Lower leg skin (tissue), 4 donors: ENCODE measurements at regions not wholly inside any gene's neighbourhood (a gene's known extent, or its start where the extent isn't known, plus 50 kb on each side); places are given as distances from the start of the nearest gene placed in this dataset.

Source experiments
- DNase-seq, 2 donors: peaks; one replicate each; pipeline ENCODE4 v3.0.0-alpha.2; 2019; ENCODE audit warnings: low spot score in 2 of 2
- H3K4me3 ChIP-seq: fragments of 200-600 bp; sonication (generic); 2 replicates; pipeline ENCODE4 v1.5.1; 2017; ENCODE audit warnings: mild to moderate bottlenecking, low read depth; ENCODE audit not compliant: poor library complexity, severe bottlenecking
- POLR2A ChIP-seq, 2 donors: fragments of 450-650 bp; IDR thresholded peaks; one replicate each; pipeline ENCODE4 v1.6.1; 2016 to 2017; ENCODE audit warnings: antibody characterized with exemption in 2 of 2, mild to moderate bottlenecking in 1 of 2, moderate library complexity in 1 of 2
- WGBS, 2 donors: methylation state at CpG; one replicate each; pipeline ENCODE4 v1.1.5; 2018; 5-methylcytosine and 5-hydroxymethylcytosine counted together
- intact Hi-C: fragments of 100-400 bp; cut with DNase I; formaldehyde crosslinking; loops from one replicate; pipeline ENCODE4 v1.15.0; 2023; ENCODE audit warnings: low total_unique reads
- TF ChIP-seq, protein P1 (sequence below), 3 donors: fragments of 450-650 bp; IDR thresholded peaks; one replicate each; pipeline ENCODE4 v1.5.1; 2016; ENCODE audit warnings: antibody characterized with exemption in 3 of 3, mild to moderate bottlenecking in 3 of 3, moderate library complexity in 2 of 3

DNA sequence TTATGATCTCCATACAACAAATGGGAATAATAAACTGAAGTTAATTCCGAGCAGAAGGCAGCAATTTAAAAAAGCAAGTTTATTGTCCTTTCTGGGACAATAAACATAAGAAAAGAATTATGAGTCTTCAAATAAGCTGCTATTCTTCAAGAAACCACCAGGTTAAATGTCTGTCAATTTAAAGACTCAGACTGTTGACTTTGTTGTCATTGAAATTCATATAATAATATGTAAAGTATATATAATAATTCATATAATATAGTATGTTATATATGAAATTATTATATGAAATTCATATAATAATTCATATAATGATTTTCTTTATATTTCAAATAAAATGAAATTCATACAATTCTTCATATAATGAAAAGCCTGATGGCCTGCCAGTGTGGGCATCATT is 497.5 kb upstream of the RGMB start:
- TF ChIP-seq, protein P1, sequence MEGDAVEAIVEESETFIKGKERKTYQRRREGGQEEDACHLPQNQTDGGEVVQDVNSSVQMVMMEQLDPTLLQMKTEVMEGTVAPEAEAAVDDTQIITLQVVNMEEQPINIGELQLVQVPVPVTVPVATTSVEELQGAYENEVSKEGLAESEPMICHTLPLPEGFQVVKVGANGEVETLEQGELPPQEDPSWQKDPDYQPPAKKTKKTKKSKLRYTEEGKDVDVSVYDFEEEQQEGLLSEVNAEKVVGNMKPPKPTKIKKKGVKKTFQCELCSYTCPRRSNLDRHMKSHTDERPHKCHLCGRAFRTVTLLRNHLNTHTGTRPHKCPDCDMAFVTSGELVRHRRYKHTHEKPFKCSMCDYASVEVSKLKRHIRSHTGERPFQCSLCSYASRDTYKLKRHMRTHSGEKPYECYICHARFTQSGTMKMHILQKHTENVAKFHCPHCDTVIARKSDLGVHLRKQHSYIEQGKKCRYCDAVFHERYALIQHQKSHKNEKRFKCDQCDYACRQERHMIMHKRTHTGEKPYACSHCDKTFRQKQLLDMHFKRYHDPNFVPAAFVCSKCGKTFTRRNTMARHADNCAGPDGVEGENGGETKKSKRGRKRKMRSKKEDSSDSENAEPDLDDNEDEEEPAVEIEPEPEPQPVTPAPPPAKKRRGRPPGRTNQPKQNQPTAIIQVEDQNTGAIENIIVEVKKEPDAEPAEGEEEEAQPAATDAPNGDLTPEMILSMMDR (IDR thresholded peaks at IDR 0.05), result no peak
- no peak for TF ChIP-seq POLR2A (IDR thresholded peaks at IDR 0.05)
- no peak overlapping the region for H3K4me3 ChIP-seq
- no peak for DNase-seq
- intact Hi-C loops, result no loop called here
- 63 to 74% methylated on average over 1 of the region's 1 CpG for WGBS, 2 donors

DNA sequence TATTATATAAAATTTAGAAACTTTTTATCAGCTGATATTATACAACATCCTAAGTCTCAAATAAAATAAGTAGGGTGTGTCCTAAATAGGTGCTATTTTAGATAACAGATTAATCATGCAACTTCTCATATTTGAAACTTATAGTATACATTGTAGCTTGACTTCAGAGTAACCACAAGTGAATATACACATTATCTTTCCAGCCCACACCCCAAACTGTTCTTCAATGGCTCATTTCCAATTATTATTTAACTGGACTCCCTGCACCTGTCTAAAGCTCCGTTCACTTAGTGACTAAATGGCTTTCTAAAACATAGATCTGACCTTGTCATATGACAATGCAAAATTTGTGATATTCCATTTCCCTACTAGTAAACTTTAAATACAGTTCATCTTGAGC is 490.9 kb upstream of the RGMB start:
- WGBS, 2 donors, result 71 to 83% methylated on average over 1 of the region's 1 CpG
- no peak overlapping the region for H3K4me3 ChIP-seq
- DNase-seq, result no peak
- intact Hi-C loops, result no loop called here
- TF ChIP-seq, protein P1 (IDR thresholded peaks at IDR 0.05), result no peak
- no peak for TF ChIP-seq POLR2A (IDR thresholded peaks at IDR 0.05)

DNA sequence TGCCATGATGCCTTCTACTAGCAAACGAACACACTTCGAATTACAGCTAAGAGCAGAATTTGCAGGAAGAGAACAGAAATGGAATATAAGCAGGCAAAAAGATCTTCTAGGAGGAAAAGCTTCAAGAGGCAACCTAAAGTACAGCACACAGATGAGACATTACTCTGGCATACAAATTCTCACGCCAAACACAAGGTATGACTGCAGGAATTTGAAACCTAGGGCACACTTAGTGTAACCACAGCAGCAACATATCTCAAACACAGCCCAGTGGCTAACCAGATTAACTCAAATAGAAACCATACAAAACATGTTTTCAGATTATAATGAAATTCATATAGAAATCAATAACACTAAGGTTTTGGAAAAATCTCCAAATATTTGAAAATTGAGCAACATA is 481.0 kb upstream of the RGMB start:
- no peak for DNase-seq
- WGBS, 2 donors, result 90 to 95% methylated on average over 3 of the region's 3 CpGs
- intact Hi-C loops, result no loop called here
- no peak overlapping the region for H3K4me3 ChIP-seq
- no peak for TF ChIP-seq POLR2A (IDR thresholded peaks at IDR 0.05)
- TF ChIP-seq, protein P1 (IDR thresholded peaks at IDR 0.05), result no peak

DNA sequence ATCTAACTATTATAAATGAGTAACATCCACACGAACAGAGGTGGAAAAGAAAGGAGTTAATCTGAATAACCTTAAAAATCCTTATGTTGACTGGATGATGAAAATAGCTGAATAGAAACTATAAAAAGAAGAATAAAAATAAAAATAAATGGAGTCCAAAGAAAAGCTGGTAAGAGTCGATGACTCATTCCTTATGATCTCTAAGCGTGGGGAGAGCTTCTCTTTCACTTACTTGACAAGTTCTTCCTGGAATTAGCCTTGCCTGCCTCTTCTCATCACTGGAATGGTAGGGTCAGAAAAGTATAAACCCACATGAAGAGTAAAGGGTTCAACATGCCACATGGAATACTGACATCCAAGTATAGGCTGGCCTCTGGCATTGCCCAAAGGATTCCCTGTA is 477.0 kb upstream of the RGMB start:
- WGBS, 2 donors, result 52 to 59% methylated on average over 3 of the region's 3 CpGs
- DNase-seq, result no peak
- intact Hi-C loops, result no loop called here
- TF ChIP-seq POLR2A (IDR thresholded peaks at IDR 0.05), result no peak
- TF ChIP-seq, protein P1 (IDR thresholded peaks at IDR 0.05), result no peak
- no peak overlapping the region for H3K4me3 ChIP-seq

DNA sequence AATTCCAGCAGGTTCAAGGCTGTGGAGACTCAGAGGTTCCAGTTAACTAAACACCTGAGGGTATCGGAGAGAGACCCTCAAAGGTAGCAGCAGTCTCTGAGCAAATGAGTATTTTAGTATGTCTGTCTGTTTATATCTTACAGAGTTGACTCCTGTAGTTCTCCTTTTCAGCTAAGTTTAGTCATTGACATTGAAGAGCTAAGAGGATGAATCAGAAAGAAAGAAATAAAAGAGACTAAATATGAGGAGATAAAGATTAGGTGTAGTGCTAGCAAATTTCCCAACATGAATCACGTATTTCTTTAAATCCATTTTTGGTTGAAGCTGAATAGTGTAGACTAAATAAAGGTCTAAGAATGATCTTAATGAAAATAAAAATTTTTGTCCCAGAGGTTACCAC is 474.0 kb upstream of the RGMB start:
- WGBS, 2 donors, result 94 to 96% methylated on average over 2 of the region's 2 CpGs
- H3K4me3 ChIP-seq, result no peak overlapping the region
- TF ChIP-seq, protein P1 (IDR thresholded peaks at IDR 0.05), result no peak
- no peak for TF ChIP-seq POLR2A (IDR thresholded peaks at IDR 0.05)
- intact Hi-C loops, result no loop called here
- DNase-seq, result no peak

DNA sequence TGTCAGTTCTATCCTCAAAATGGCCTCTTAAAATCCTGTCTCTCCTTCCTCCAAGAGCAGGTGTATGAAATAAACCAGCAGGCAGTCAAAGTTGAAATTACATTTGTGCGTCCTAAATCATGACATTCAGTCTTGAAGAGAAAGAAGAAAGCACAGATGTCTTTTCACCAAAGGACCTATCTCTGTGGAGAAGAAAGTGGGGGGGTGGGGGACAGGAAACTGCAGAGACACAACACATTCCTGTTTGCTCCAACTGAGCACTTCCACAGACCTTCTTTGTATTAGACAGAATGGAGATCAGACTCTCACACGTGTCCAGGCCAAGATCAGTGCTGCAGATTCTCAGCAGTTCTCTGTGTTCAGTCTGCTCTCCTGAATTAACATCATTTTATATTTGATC is 471.9 kb upstream of the RGMB start:
- H3K4me3 ChIP-seq, result no peak overlapping the region
- TF ChIP-seq POLR2A (IDR thresholded peaks at IDR 0.05), result no peak
- TF ChIP-seq, protein P1 (IDR thresholded peaks at IDR 0.05), result no peak
- no peak for DNase-seq
- 69 to 70% methylated on average over 2 of the region's 2 CpGs for WGBS, 2 donors
- intact Hi-C loops, result no loop called here
